HepG2 (cell line): ENCODE measurements at regions not wholly inside any gene's neighbourhood (a gene's known extent, or its start where the extent isn't known, plus 50 kb on each side); places are given as distances from the start of the nearest gene placed in this dataset.

Experiments
- GATAD2A ChIP-seq: IDR thresholded peaks from 2 replicates; pipeline ENCODE4 v1.6.1; 2016
- ZBTB1 ChIP-seq: sonication (generic); formaldehyde crosslinking; IDR thresholded peaks from 2 replicates; pipeline ENCODE4 v1.4.0; 2020; ENCODE audit warnings: missing genetic modification reagents, borderline replicate concordance
- TF ChIP-seq, protein P1 (sequence below): sonication (generic); formaldehyde crosslinking; IDR thresholded peaks from 2 replicates; pipeline ENCODE4 v1.5.0; 2020; ENCODE audit warnings: mild to moderate bottlenecking, missing genetic modification reagents, moderate library complexity

DNA sequence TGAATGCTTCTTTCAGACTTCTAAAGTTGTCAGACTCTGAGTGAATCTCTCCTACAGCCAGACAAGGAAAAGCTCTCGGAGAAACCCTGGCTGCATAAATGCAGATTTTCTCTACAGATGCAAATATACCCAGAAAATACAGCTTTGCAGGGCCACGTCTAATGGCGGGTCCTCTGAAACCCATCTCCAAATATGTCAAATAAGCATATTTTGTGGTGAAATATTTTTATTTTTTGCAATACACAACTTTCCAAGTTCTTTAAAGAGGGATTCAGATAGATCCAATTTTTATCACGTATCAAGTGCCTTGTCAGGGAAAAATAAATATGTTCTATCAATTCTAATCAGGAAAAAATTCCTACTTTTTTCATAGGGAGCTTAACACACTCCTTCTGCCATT lies 229.4 kb downstream of the SI start:
- TF ChIP-seq ZBTB1 (no peak), GATAD2A (no peak)
- TF ChIP-seq, protein P1, sequence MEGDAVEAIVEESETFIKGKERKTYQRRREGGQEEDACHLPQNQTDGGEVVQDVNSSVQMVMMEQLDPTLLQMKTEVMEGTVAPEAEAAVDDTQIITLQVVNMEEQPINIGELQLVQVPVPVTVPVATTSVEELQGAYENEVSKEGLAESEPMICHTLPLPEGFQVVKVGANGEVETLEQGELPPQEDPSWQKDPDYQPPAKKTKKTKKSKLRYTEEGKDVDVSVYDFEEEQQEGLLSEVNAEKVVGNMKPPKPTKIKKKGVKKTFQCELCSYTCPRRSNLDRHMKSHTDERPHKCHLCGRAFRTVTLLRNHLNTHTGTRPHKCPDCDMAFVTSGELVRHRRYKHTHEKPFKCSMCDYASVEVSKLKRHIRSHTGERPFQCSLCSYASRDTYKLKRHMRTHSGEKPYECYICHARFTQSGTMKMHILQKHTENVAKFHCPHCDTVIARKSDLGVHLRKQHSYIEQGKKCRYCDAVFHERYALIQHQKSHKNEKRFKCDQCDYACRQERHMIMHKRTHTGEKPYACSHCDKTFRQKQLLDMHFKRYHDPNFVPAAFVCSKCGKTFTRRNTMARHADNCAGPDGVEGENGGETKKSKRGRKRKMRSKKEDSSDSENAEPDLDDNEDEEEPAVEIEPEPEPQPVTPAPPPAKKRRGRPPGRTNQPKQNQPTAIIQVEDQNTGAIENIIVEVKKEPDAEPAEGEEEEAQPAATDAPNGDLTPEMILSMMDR (CRISPR knock-in tag), result no peak
